HepG2 (cell line): ENCODE measurements at regions not wholly inside any gene's neighbourhood (a gene's known extent, or its start where the extent isn't known, plus 50 kb on each side); places are given as distances from the start of the nearest gene placed in this dataset.

Experiments used
- ATAC-seq: fragments of 200-7000 bp; cut with Tn5 transposase; 3 replicates; pipeline ENCODE4 v1.9.1; 2020; ENCODE audit warnings: mild to moderate bottlenecking, moderate library complexity
- BruUV-seq: library from RNA; stranded (reverse); fragments of 400-500 nt; replicated peaks from 2 replicates; lab custom pipeline; 2021; lab: Mats Ljungman, UMichigan
- CTCF ChIA-PET: fragments of 300-600 bp; formaldehyde crosslinking; extraction: SDS; loops from one replicate; lab custom pipeline; 2021; ENCODE audit warnings: low total read pairs, inconsistent platforms, low intra/inter-chr PET ratio; lab: Yijun Ruan, JAX
- POLR2A ChIA-PET: fragments of 350-600 bp; sonication (Branson Sonifier 250); formaldehyde crosslinking; loops from one replicate; lab custom pipeline; 2020; ENCODE audit warnings: antibody characterized with exemption, inconsistent platforms; lab: Yijun Ruan, JAX
- DNase-seq: peaks from one replicate; pipeline ENCODE4 v3.0.0-alpha.2; 2015; ENCODE audit warnings: low spot score
- FAIRE-seq: peaks from 3 replicates; lab custom pipeline; 2011; peaks lifted over from hg19 to GRCh38; lab: Jason Lieb, UNC
- H2AFZ ChIP-seq: one replicate; pipeline ENCODE4 v1.6.1; 2011; ENCODE audit warnings: low read length, inconsistent platforms
- H3K27ac ChIP-seq: fragments of 300-600 bp; 3 replicates; pipeline ENCODE4 v1.8.0; 2011; ENCODE audit warnings: mixed run types, mild to moderate bottlenecking, mixed read lengths, low read length, inconsistent platforms; ENCODE audit not compliant: insufficient read depth; ENCODE audit errors: extremely low read length
- H3K27me3 ChIP-seq, 2 experiments: fragments of 200-600 bp in 1 of 2; 2 replicates in 1 of 2; 3 replicates in 1 of 2; pipeline versions ENCODE4 v1.6.0 to v1.8.0; 2011; ENCODE audit warnings: low read length in 2 of 2, mild to moderate bottlenecking in 2 of 2, moderate library complexity in 2 of 2, inconsistent platforms in 1 of 2; ENCODE audit not compliant: insufficient read depth in 2 of 2, control insufficient read depth in 1 of 2
- H3K36me3 ChIP-seq, 2 experiments: fragments of 200-600 bp in 1 of 2; replicated peaks in 1 of 2; 2 replicates in 1 of 2; 3 replicates in 1 of 2; pipeline versions ENCODE4 v1.5.1 to v1.8.0; 2011; ENCODE audit warnings: low read length in 2 of 2, inconsistent platforms in 1 of 2; ENCODE audit not compliant: insufficient read depth in 2 of 2, control insufficient read depth in 1 of 2
- H3K4me1 ChIP-seq: 2 replicates; pipeline ENCODE4 v1.5.1; 2012; ENCODE audit warnings: low read length, inconsistent platforms; ENCODE audit not compliant: insufficient read depth
- H3K4me2 ChIP-seq: 2 replicates; pipeline ENCODE4 v1.6.0; 2011; ENCODE audit warnings: low read depth, low read length, inconsistent platforms
- H3K4me3 ChIP-seq, 3 experiments: fragments of 200-600 bp in 1 of 3; sonication (generic), shearing (Covaris generic) in 1 of 3; replicated peaks in 1 of 3; 2 replicates each; pipeline ENCODE4 v1.5.1; 2011 to 2016; ENCODE audit warnings: low read length in 3 of 3, inconsistent platforms in 2 of 3, low read depth in 2 of 3, mild to moderate bottlenecking in 2 of 3, control low read depth in 1 of 3, mixed read lengths in 1 of 3; ENCODE audit not compliant: insufficient read depth in 1 of 3
- H3K79me2 ChIP-seq: one replicate; pipeline ENCODE4 v1.6.1; 2011; ENCODE audit warnings: low read length, inconsistent platforms; ENCODE audit not compliant: insufficient read depth
- H3K9ac ChIP-seq: 2 replicates; pipeline ENCODE4 v1.6.0; 2011; ENCODE audit warnings: mild to moderate bottlenecking, low read depth, low read length, inconsistent platforms; ENCODE audit not compliant: insufficient read depth
- H3K9me3 ChIP-seq: 2 replicates; pipeline ENCODE4 v1.5.1; 2012; ENCODE audit warnings: mild to moderate bottlenecking, low read length
- H4K20me1 ChIP-seq: 2 replicates; pipeline ENCODE4 v1.6.0; 2011; ENCODE audit warnings: inconsistent platforms, mild to moderate bottlenecking, low read length, moderate library complexity; ENCODE audit not compliant: insufficient read depth
- RAD51 ChIP-seq: fragments of 450-650 bp; IDR thresholded peaks from 2 replicates; pipeline ENCODE4 v1.6.1; 2016; ENCODE audit warnings: borderline replicate concordance
- ZMAT3 ChIP-seq: sonication (generic); formaldehyde crosslinking; conservative IDR thresholded peaks from 2 replicates; pipeline ENCODE4 v1.7.0; 2021; ENCODE audit warnings: missing genetic modification reagents
- ZNF24 ChIP-seq: fragments of 450-650 bp; IDR thresholded peaks from 2 replicates; pipeline ENCODE4 v1.6.1; 2017; ENCODE audit warnings: antibody characterized with exemption, mild to moderate bottlenecking
- ZNF350 ChIP-seq: sonication (generic); formaldehyde crosslinking; IDR thresholded peaks from 2 replicates; pipeline ENCODE4 v1.4.0; 2020; ENCODE audit warnings: mild to moderate bottlenecking, low read depth, missing genetic modification reagents, borderline replicate concordance
- ZNF44 ChIP-seq: sonication (generic); formaldehyde crosslinking; IDR thresholded peaks from 2 replicates; pipeline ENCODE4 v1.5.1; 2020; ENCODE audit warnings: mild to moderate bottlenecking, missing genetic modification reagents
- ZNF605 ChIP-seq: sonication (generic); formaldehyde crosslinking; IDR thresholded peaks from 2 replicates; pipeline ENCODE4 v1.8.0; 2022; ENCODE audit warnings: mild to moderate bottlenecking, missing genetic modification reagents
- ZNF670 ChIP-seq: sonication (generic); formaldehyde crosslinking; IDR thresholded peaks from 2 replicates; pipeline ENCODE4 v1.8.0; 2022; ENCODE audit warnings: mild to moderate bottlenecking, missing genetic modification reagents, borderline replicate concordance
- WGBS: methylation state at CpG from one replicate; pipeline ENCODE4 v1.1.6; 2017; ENCODE audit warnings: low lambda C conversion rate; 5-methylcytosine and 5-hydroxymethylcytosine counted together
- in situ Hi-C: cut with HindIII; loops from 2 replicates; pipeline ENCODE4 v1.10.0; 2017; ENCODE audit warnings: low pct_unique_long_range_greater_than_20kb; ENCODE audit not compliant: extremely low pct_ligation_motif_present
- intact Hi-C: fragments of 100-400 bp; cut with micrococcal nuclease; formaldehyde crosslinking; loops from one replicate; pipeline ENCODE4 v1.10.0; 2022; ENCODE audit not compliant: unreplicated experiment
- TF ChIP-seq, protein P1 (sequence below): sonication (generic); formaldehyde crosslinking; IDR thresholded peaks from 2 replicates; pipeline ENCODE4 v1.8.0; 2023; ENCODE audit warnings: mild to moderate bottlenecking, missing genetic modification reagents
- TF ChIP-seq, protein P2 (sequence below): sonication (generic); formaldehyde crosslinking; IDR thresholded peaks from 2 replicates; pipeline ENCODE4 v1.4.0; 2020; ENCODE audit warnings: missing genetic modification reagents, borderline replicate concordance
- TF ChIP-seq, protein P3 (sequence below): sonication (generic); formaldehyde crosslinking; IDR thresholded peaks from 2 replicates; pipeline ENCODE4 v1.5.0; 2020; ENCODE audit warnings: missing genetic modification reagents, mild to moderate bottlenecking, borderline replicate concordance
- TF ChIP-seq, protein P4 (sequence below): IDR thresholded peaks from 2 replicates; pipeline ENCODE4 v1.6.1; 2018; ENCODE audit warnings: missing genetic modification reagents
- TF ChIP-seq, protein P5 (sequence below): sonication (generic); formaldehyde crosslinking; IDR thresholded peaks from 2 replicates; pipeline ENCODE4; 2020; ENCODE audit warnings: missing genetic modification reagents, mild to moderate bottlenecking, borderline replicate concordance

DNA sequence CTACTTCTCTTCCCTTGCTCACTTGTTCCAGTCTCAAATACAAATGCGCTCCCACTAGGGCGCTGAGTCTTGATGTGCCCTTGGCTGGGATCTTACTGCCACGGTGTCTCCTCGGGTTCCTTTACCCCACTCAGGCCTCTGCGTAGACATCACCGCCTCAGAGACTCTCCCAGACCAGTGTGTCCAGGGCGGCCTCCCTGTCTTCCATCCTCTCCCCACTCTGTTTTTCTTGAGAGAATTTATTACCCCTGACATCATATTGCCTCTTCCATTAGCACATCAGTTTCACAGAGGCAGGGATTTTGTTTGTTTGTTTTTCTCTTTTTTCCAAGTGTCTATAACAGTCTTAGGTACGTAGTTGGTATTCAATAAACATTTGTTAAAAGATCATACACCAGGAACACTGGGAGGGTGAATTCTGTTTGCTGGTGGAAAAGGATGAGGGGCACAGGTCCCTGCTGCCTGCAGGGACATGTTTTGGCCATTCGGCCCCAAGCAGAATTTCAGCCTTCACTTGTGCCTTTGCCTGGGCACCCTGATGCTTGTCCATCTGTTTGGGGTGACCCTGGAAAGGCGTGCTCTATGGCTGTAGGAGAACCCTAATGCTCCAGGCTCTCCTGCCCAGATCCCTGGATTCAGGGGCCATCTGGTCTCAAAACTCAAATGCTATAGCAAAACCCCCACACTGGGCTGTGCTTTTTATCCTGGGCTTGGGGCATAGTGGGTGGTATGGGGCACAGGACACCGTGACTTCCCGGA lies 55.0 kb downstream of the RPL37A start:
- no peaks in the 10 kb centered on the region for H3K9me3 ChIP-seq
- no peaks in the 10 kb centered on the region for H3K79me2 ChIP-seq
- no peak for DNase-seq
- H3K4me1 ChIP-seq = peaks cover 65% of the 10 kb centered on the region
- H3K9ac ChIP-seq = no peak overlapping the region
- peak overlapping the region; percentile 65 for H3K27ac ChIP-seq
- ATAC-seq = no peak
- H3K27me3 ChIP-seq = no peaks in the 10 kb centered on the region
- H3K4me3 ChIP-seq = no peak overlapping the region
- ChIA-PET POLR2A (interaction anchor here (1.5 kb wide), 1 partner anchor 19 kb away, joined by 4 read pairs; no protein-coding TSS in a partner anchor), CTCF (no interaction called here)
- no TSS peak for BruUV-seq
- WGBS = 80% methylated on average over 10 of the region's 12 CpGs
- no peak overlapping the region for H2AFZ ChIP-seq
- in situ Hi-C loops = no loop called here
- H3K4me2 ChIP-seq = peak overlapping the region; percentile 60
- FAIRE-seq = no peak
- H3K36me3 ChIP-seq = no peaks in the 10 kb centered on the region
- intact Hi-C loops = loop anchor here (1.0 kb wide), 2 partner anchors 18 to 83 kb away; no protein-coding TSS in a partner anchor
- no peaks in the 10 kb centered on the region for H4K20me1 ChIP-seq
- 0 out of 2 replicates have a peak, but pooled peaks have one; percentile 6 for TF ChIP-seq ZMAT3 (CRISPR knock-in tag)
- 0 out of 2 replicates have a peak, but pooled peaks have one; percentile 4 for TF ChIP-seq ZNF44 (CRISPR knock-in tag)
- TF ChIP-seq, protein P1, sequence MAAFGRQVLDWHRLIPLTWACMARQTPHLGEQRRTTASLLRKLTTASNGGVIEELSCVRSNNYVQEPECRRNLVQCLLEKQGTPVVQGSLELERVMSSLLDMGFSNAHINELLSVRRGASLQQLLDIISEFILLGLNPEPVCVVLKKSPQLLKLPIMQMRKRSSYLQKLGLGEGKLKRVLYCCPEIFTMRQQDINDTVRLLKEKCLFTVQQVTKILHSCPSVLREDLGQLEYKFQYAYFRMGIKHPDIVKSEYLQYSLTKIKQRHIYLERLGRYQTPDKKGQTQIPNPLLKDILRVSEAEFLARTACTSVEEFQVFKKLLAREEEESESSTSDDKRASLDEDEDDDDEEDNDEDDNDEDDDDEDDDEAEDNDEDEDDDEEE (CRISPR knock-in tag) = no peak
- TF ChIP-seq ZNF24 = 0 out of 2 replicates have a peak, but pooled peaks have one; percentile 2
- TF ChIP-seq, protein P2, sequence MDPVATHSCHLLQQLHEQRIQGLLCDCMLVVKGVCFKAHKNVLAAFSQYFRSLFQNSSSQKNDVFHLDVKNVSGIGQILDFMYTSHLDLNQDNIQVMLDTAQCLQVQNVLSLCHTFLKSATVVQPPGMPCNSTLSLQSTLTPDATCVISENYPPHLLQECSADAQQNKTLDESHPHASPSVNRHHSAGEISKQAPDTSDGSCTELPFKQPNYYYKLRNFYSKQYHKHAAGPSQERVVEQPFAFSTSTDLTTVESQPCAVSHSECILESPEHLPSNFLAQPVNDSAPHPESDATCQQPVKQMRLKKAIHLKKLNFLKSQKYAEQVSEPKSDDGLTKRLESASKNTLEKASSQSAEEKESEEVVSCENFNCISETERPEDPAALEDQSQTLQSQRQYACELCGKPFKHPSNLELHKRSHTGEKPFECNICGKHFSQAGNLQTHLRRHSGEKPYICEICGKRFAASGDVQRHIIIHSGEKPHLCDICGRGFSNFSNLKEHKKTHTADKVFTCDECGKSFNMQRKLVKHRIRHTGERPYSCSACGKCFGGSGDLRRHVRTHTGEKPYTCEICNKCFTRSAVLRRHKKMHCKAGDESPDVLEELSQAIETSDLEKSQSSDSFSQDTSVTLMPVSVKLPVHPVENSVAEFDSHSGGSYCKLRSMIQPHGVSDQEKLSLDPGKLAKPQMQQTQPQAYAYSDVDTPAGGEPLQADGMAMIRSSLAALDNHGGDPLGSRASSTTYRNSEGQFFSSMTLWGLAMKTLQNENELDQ (CRISPR knock-in tag) = no peak
- TF ChIP-seq, protein P3, sequence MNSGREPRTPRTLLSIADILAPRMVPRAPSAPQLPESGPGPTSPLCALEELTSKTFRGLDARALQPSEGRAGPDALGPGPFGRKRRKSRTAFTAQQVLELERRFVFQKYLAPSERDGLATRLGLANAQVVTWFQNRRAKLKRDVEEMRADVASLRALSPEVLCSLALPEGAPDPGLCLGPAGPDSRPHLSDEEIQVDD (CRISPR knock-in tag) = no peak
- 0 out of 2 replicates have a peak, but pooled peaks have one; percentile 12 for TF ChIP-seq ZNF670 (CRISPR knock-in tag)
- TF ChIP-seq, protein P4, sequence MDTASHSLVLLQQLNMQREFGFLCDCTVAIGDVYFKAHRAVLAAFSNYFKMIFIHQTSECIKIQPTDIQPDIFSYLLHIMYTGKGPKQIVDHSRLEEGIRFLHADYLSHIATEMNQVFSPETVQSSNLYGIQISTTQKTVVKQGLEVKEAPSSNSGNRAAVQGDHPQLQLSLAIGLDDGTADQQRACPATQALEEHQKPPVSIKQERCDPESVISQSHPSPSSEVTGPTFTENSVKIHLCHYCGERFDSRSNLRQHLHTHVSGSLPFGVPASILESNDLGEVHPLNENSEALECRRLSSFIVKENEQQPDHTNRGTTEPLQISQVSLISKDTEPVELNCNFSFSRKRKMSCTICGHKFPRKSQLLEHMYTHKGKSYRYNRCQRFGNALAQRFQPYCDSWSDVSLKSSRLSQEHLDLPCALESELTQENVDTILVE = no peak
- TF ChIP-seq, protein P5, sequence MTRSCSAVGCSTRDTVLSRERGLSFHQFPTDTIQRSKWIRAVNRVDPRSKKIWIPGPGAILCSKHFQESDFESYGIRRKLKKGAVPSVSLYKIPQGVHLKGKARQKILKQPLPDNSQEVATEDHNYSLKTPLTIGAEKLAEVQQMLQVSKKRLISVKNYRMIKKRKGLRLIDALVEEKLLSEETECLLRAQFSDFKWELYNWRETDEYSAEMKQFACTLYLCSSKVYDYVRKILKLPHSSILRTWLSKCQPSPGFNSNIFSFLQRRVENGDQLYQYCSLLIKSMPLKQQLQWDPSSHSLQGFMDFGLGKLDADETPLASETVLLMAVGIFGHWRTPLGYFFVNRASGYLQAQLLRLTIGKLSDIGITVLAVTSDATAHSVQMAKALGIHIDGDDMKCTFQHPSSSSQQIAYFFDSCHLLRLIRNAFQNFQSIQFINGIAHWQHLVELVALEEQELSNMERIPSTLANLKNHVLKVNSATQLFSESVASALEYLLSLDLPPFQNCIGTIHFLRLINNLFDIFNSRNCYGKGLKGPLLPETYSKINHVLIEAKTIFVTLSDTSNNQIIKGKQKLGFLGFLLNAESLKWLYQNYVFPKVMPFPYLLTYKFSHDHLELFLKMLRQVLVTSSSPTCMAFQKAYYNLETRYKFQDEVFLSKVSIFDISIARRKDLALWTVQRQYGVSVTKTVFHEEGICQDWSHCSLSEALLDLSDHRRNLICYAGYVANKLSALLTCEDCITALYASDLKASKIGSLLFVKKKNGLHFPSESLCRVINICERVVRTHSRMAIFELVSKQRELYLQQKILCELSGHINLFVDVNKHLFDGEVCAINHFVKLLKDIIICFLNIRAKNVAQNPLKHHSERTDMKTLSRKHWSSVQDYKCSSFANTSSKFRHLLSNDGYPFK (CRISPR knock-in tag) = 0 out of 2 replicates have a peak, but pooled peaks have one; percentile 28
- TF ChIP-seq ZNF605 (CRISPR knock-in tag) = 0 out of 2 replicates have a peak, but pooled peaks have one; percentile 4
- TF ChIP-seq RAD51 = no peak
- TF ChIP-seq ZNF350 (CRISPR knock-in tag) = 0 out of 2 replicates have a peak, but pooled peaks have one; percentile 40
